ENCODE measurements at regions not wholly inside any gene's neighbourhood (a gene's known extent, or its start where the extent isn't known, plus 50 kb on each side); places are given as distances from the start of the nearest gene placed in this dataset.

GRCh38 chr7:68421712-68422111 lies 1176.6 kb upstream of the AUTS2 start:
- TF ChIP-seq, protein P1, sequence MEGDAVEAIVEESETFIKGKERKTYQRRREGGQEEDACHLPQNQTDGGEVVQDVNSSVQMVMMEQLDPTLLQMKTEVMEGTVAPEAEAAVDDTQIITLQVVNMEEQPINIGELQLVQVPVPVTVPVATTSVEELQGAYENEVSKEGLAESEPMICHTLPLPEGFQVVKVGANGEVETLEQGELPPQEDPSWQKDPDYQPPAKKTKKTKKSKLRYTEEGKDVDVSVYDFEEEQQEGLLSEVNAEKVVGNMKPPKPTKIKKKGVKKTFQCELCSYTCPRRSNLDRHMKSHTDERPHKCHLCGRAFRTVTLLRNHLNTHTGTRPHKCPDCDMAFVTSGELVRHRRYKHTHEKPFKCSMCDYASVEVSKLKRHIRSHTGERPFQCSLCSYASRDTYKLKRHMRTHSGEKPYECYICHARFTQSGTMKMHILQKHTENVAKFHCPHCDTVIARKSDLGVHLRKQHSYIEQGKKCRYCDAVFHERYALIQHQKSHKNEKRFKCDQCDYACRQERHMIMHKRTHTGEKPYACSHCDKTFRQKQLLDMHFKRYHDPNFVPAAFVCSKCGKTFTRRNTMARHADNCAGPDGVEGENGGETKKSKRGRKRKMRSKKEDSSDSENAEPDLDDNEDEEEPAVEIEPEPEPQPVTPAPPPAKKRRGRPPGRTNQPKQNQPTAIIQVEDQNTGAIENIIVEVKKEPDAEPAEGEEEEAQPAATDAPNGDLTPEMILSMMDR (IDR thresholded peaks at IDR 0.05; ENCODE audit: low read length): no peak
- no peak for TF ChIP-seq EZH2phosphoT487 (IDR thresholded peaks at IDR 0.05; ENCODE audit: low read length)
